ENCODE measurements at regions not wholly inside any gene's neighbourhood (a gene's known extent, or its start where the extent isn't known, plus 50 kb on each side); places are given as distances from the start of the nearest gene placed in this dataset.

DNA sequence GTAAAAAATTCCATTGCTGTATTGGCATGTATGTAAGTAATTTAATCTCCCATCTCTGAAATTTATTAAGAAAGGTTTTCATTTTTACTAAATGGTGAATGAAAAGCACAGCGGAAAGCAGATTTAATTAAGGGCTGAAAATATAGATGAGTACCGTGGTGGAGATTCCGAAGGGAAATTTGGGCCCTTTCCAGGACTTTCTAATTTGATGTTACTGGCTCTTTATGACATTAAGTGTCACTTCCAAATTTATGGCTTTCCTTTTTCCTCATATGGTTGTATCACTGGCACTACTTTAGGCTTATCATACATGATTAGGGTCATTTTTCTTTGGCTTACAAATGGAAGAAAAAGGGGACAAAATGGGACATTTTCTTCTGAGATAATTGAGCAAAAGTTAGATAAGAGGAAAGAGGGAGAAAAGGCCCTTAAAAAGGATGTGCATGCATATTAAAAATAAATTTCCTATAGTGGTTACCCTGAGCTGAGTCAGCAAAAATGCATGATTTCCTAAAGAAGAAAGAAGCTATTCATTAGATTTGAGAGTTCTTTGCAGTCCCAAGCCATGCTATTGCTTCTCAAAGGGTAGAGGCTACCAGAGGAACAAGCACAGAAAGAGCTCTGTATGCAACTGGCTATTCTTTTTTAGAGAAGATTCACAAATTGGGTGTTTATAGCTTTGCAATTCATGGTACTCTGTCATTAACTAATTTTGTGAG is 74.9 kb upstream of the CNIH3 start:
- no peak for TF ChIP-seq CTCF (IDR thresholded peaks at IDR 0.05)
- no peak for TF ChIP-seq POLR2A (IDR thresholded peaks at IDR 0.05)

Data from Peyer's patch (tissue), 4 donors.